ENCODE measurements at regions not wholly inside any gene's neighbourhood (a gene's known extent, or its start where the extent isn't known, plus 50 kb on each side); places are given as distances from the start of the nearest gene placed in this dataset.

GRCh38 chr15:38614621-38615020 is 50.0 kb upstream of the RASGRP1 start:
- no peaks in the 10 kb centered on the region for H3K9me3 ChIP-seq (ENCODE audit: control insufficient read depth, insufficient read depth, low read depth, low read length)
- H3K4me3 ChIP-seq (ENCODE audit: low read depth, low read length) = no peak overlapping the region
- H3K9ac ChIP-seq (ENCODE audit: low read length) = no peak overlapping the region
- peaks cover 10% of the 10 kb centered on the region for H3K4me1 ChIP-seq (ENCODE audit: control insufficient read depth, insufficient read depth, low read length)
- H3K27me3 ChIP-seq (ENCODE audit: control insufficient read depth, insufficient read depth, low read length) = no peaks in the 10 kb centered on the region
- H3K27ac ChIP-seq (ENCODE audit: low read depth, low read length) = no peak overlapping the region
- no peaks in the 10 kb centered on the region for H3K36me3 ChIP-seq (ENCODE audit: control insufficient read depth, insufficient read depth, low read length)

GRCh38 chr15:38617831-38618230 is 53.2 kb upstream of the RASGRP1 start:
- no peaks in the 10 kb centered on the region for H3K9me3 ChIP-seq (ENCODE audit: control insufficient read depth, insufficient read depth, low read depth, low read length)
- H3K27ac ChIP-seq (ENCODE audit: low read depth, low read length) = no peak overlapping the region
- H3K9ac ChIP-seq (ENCODE audit: low read length) = no peak overlapping the region
- no peaks in the 10 kb centered on the region for H3K4me1 ChIP-seq (ENCODE audit: control insufficient read depth, insufficient read depth, low read length)
- H3K27me3 ChIP-seq (ENCODE audit: control insufficient read depth, insufficient read depth, low read length) = no peaks in the 10 kb centered on the region
- no peak overlapping the region for H3K4me3 ChIP-seq (ENCODE audit: low read depth, low read length)
- no peaks in the 10 kb centered on the region for H3K36me3 ChIP-seq (ENCODE audit: control insufficient read depth, insufficient read depth, low read length)

- H3K27me3 ChIP-seq (ENCODE audit: control insufficient read depth, insufficient read depth, low read length) = no peaks in the 10 kb centered on the region
- no peaks in the 10 kb centered on the region for H3K36me3 ChIP-seq (ENCODE audit: control insufficient read depth, insufficient read depth, low read length)
- H3K4me3 ChIP-seq (ENCODE audit: low read depth, low read length) = no peak overlapping the region
- H3K27ac ChIP-seq (ENCODE audit: low read depth, low read length) = no peak overlapping the region
- H3K9me3 ChIP-seq (ENCODE audit: control insufficient read depth, insufficient read depth, low read depth, low read length) = no peaks in the 10 kb centered on the region
- no peak overlapping the region for H3K9ac ChIP-seq (ENCODE audit: low read length)
- no peaks in the 10 kb centered on the region for H3K4me1 ChIP-seq (ENCODE audit: control insufficient read depth, insufficient read depth, low read length)
These were observed 53.8 kb upstream of the RASGRP1 start for GRCh38 chr15:38618242-38618955.

- Histone ChIP-seq H3K4me1 (ENCODE audit: control insufficient read depth, insufficient read depth, low read length) (no peaks in the 10 kb centered on the region), H3K9ac (ENCODE audit: low read length) (no peak overlapping the region), H3K36me3 (ENCODE audit: control insufficient read depth, insufficient read depth, low read length) (no peaks in the 10 kb centered on the region), H3K4me3 (ENCODE audit: low read depth, low read length) (no peak overlapping the region), H3K27ac (ENCODE audit: low read depth, low read length) (no peak overlapping the region), H3K9me3 (ENCODE audit: control insufficient read depth, insufficient read depth, low read depth, low read length) (no peaks in the 10 kb centered on the region), H3K27me3 (ENCODE audit: control insufficient read depth, insufficient read depth, low read length) (no peaks in the 10 kb centered on the region)
These were observed 55.5 kb upstream of the RASGRP1 start for GRCh38 chr15:38620098-38620497.

GRCh38 chr15:38620851-38621594 is 56.4 kb upstream of the RASGRP1 start:
- Histone ChIP-seq H3K4me3 (ENCODE audit: low read depth, low read length) (no peak overlapping the region), H3K9ac (ENCODE audit: low read length) (no peak overlapping the region), H3K36me3 (ENCODE audit: control insufficient read depth, insufficient read depth, low read length) (no peaks in the 10 kb centered on the region), H3K9me3 (ENCODE audit: control insufficient read depth, insufficient read depth, low read depth, low read length) (no peaks in the 10 kb centered on the region), H3K27me3 (ENCODE audit: control insufficient read depth, insufficient read depth, low read length) (no peaks in the 10 kb centered on the region), H3K4me1 (ENCODE audit: control insufficient read depth, insufficient read depth, low read length) (no peaks in the 10 kb centered on the region), H3K27ac (ENCODE audit: low read depth, low read length) (no peak overlapping the region)

GRCh38 chr15:38622304-38622703 is 57.7 kb upstream of the RASGRP1 start:
- Histone ChIP-seq H3K4me3 (ENCODE audit: low read depth, low read length) (no peak overlapping the region), H3K36me3 (ENCODE audit: control insufficient read depth, insufficient read depth, low read length) (no peaks in the 10 kb centered on the region), H3K9me3 (ENCODE audit: control insufficient read depth, insufficient read depth, low read depth, low read length) (no peaks in the 10 kb centered on the region), H3K4me1 (ENCODE audit: control insufficient read depth, insufficient read depth, low read length) (no peaks in the 10 kb centered on the region), H3K27ac (ENCODE audit: low read depth, low read length) (no peak overlapping the region), H3K27me3 (ENCODE audit: control insufficient read depth, insufficient read depth, low read length) (no peaks in the 10 kb centered on the region), H3K9ac (ENCODE audit: low read length) (no peak overlapping the region)

GRCh38 chr15:38622908-38623307 is 58.3 kb upstream of the RASGRP1 start:
- H3K27me3 ChIP-seq (ENCODE audit: control insufficient read depth, insufficient read depth, low read length) = no peaks in the 10 kb centered on the region

GRCh38 chr15:38623744-38624143 is 59.1 kb upstream of the RASGRP1 start:
- Histone ChIP-seq H3K9me3 (ENCODE audit: control insufficient read depth, insufficient read depth, low read depth, low read length) (no peaks in the 10 kb centered on the region), H3K4me3 (ENCODE audit: low read depth, low read length) (no peak overlapping the region), H3K36me3 (ENCODE audit: control insufficient read depth, insufficient read depth, low read length) (no peaks in the 10 kb centered on the region), H3K27me3 (ENCODE audit: control insufficient read depth, insufficient read depth, low read length) (no peaks in the 10 kb centered on the region), H3K27ac (ENCODE audit: low read depth, low read length) (no peak overlapping the region), H3K9ac (ENCODE audit: low read length) (no peak overlapping the region), H3K4me1 (ENCODE audit: control insufficient read depth, insufficient read depth, low read length) (no peaks in the 10 kb centered on the region)

More at GRCh38 chr15:38622908-38623307, 58.3 kb upstream of the RASGRP1 start:
- Histone ChIP-seq H3K4me3 (ENCODE audit: low read depth, low read length) (no peak overlapping the region), H3K9me3 (ENCODE audit: control insufficient read depth, insufficient read depth, low read depth, low read length) (no peaks in the 10 kb centered on the region), H3K4me1 (ENCODE audit: control insufficient read depth, insufficient read depth, low read length) (no peaks in the 10 kb centered on the region), H3K27ac (ENCODE audit: low read depth, low read length) (no peak overlapping the region), H3K36me3 (ENCODE audit: control insufficient read depth, insufficient read depth, low read length) (no peaks in the 10 kb centered on the region), H3K9ac (ENCODE audit: low read length) (no peak overlapping the region)

GRCh38 chr15:38624244-38625205 is 59.9 kb upstream of the RASGRP1 start:
- Histone ChIP-seq H3K4me1 (ENCODE audit: control insufficient read depth, insufficient read depth, low read length) (no peaks in the 10 kb centered on the region), H3K27ac (ENCODE audit: low read depth, low read length) (no peak overlapping the region), H3K9ac (ENCODE audit: low read length) (no peak overlapping the region), H3K36me3 (ENCODE audit: control insufficient read depth, insufficient read depth, low read length) (no peaks in the 10 kb centered on the region), H3K9me3 (ENCODE audit: control insufficient read depth, insufficient read depth, low read depth, low read length) (no peaks in the 10 kb centered on the region), H3K27me3 (ENCODE audit: control insufficient read depth, insufficient read depth, low read length) (no peaks in the 10 kb centered on the region), H3K4me3 (ENCODE audit: low read depth, low read length) (no peak overlapping the region)

- no peaks in the 10 kb centered on the region for H3K27me3 ChIP-seq (ENCODE audit: control insufficient read depth, insufficient read depth, low read length)
- H3K4me1 ChIP-seq (ENCODE audit: control insufficient read depth, insufficient read depth, low read length) = no peaks in the 10 kb centered on the region
- H3K27ac ChIP-seq (ENCODE audit: low read depth, low read length) = no peak overlapping the region
- no peaks in the 10 kb centered on the region for H3K36me3 ChIP-seq (ENCODE audit: control insufficient read depth, insufficient read depth, low read length)
- H3K9ac ChIP-seq (ENCODE audit: low read length) = no peak overlapping the region
- H3K4me3 ChIP-seq (ENCODE audit: low read depth, low read length) = no peak overlapping the region
- no peaks in the 10 kb centered on the region for H3K9me3 ChIP-seq (ENCODE audit: control insufficient read depth, insufficient read depth, low read depth, low read length)
These were observed 61.3 kb upstream of the RASGRP1 start for GRCh38 chr15:38625886-38626285.

All from HUES6 (cell line).